SK-N-SH treated with all-trans-retinoic acid at 6 μM for 48 hours (cell line): ENCODE measurements at regions not wholly inside any gene's neighbourhood (a gene's known extent, or its start where the extent isn't known, plus 50 kb on each side); places are given as distances from the start of the nearest gene placed in this dataset.

Experiments
- ATAC-seq: fragments of 200-7000 bp; cut with Tn5 transposase; 3 replicates; pipeline ENCODE4 v1.9.1; 2020; ENCODE audit warnings: mild to moderate bottlenecking, moderate library complexity
- ARNTL ChIP-seq: fragments of 450-650 bp; formaldehyde crosslinking; IDR thresholded peaks from 2 replicates; pipeline ENCODE4 v1.5.0; 2020; ENCODE audit warnings: low read depth, mild to moderate bottlenecking, moderate library complexity, borderline replicate concordance
- BACH2 ChIP-seq: fragments of 250-450 bp; sonication (Bioruptor Pico); IDR thresholded peaks from 2 replicates; pipeline ENCODE4 v1.9.0; 2021; ENCODE audit warnings: mild to moderate bottlenecking, borderline replicate concordance
- CSDC2 ChIP-seq: fragments of 250-450 bp; sonication (Bioruptor Pico); IDR thresholded peaks from 2 replicates; pipeline ENCODE4 v1.5.0; 2020; ENCODE audit warnings: mild to moderate bottlenecking, moderate library complexity
- ESRRG ChIP-seq: fragments of 250-450 bp; sonication (Bioruptor Pico); IDR thresholded peaks from 2 replicates; pipeline ENCODE4 v1.6.1; 2021; ENCODE audit warnings: mild to moderate bottlenecking
- GLIS3 ChIP-seq: fragments of 250-450 bp; sonication (Bioruptor Pico); IDR thresholded peaks from 2 replicates; pipeline ENCODE4 v1.5.0; 2020; ENCODE audit warnings: mild to moderate bottlenecking, moderate library complexity
- ISL1 ChIP-seq: fragments of 250-450 bp; sonication (Bioruptor Pico); IDR thresholded peaks from 2 replicates; pipeline ENCODE4 v2.1.2; 2022; ENCODE audit warnings: mild to moderate bottlenecking, moderate library complexity
- OSR1 ChIP-seq: fragments of 250-450 bp; sonication (Bioruptor Pico); IDR thresholded peaks from 2 replicates; pipeline ENCODE4 v1.8.0; 2022; ENCODE audit warnings: moderate library complexity, mild to moderate bottlenecking, inconsistent platforms
- PPARA ChIP-seq: fragments of 250-450 bp; sonication (Bioruptor Pico); IDR thresholded peaks from 2 replicates; pipeline ENCODE4 v1.5.0; 2020; ENCODE audit warnings: mild to moderate bottlenecking, borderline replicate concordance
- RARB ChIP-seq: fragments of 250-450 bp; sonication (Bioruptor Pico); IDR thresholded peaks from 2 replicates; pipeline ENCODE4 v1.8.0; 2021; ENCODE audit warnings: mild to moderate bottlenecking, moderate library complexity
- SNAI2 ChIP-seq: fragments of 250-450 bp; sonication (Bioruptor Pico); IDR thresholded peaks from 2 replicates; pipeline ENCODE4 v1.5.0; 2020; ENCODE audit warnings: mild to moderate bottlenecking, moderate library complexity
- TCF4 ChIP-seq: fragments of 250-450 bp; sonication (Bioruptor Pico); IDR thresholded peaks from 2 replicates; pipeline ENCODE4 v1.8.0; 2021; ENCODE audit warnings: mild to moderate bottlenecking, moderate library complexity, borderline replicate concordance
- TOX ChIP-seq: fragments of 250-450 bp; sonication (Bioruptor Pico); IDR thresholded peaks from 2 replicates; pipeline ENCODE4 v1.8.0; 2021; ENCODE audit warnings: mild to moderate bottlenecking, moderate library complexity, borderline replicate concordance
- TSHZ2 ChIP-seq: fragments of 250-450 bp; sonication (Bioruptor Pico); IDR thresholded peaks from 2 replicates; pipeline ENCODE4 v1.5.0; 2020; ENCODE audit warnings: mild to moderate bottlenecking, moderate library complexity
- ZC3H10 ChIP-seq: fragments of 250-450 bp; sonication (Bioruptor Pico); IDR thresholded peaks from 2 replicates; pipeline ENCODE4 v1.5.1; 2021; ENCODE audit warnings: mild to moderate bottlenecking, moderate library complexity
- ZFP3 ChIP-seq: fragments of 250-450 bp; sonication (Bioruptor Pico); IDR thresholded peaks from 2 replicates; pipeline ENCODE4 v1.5.0; 2020; ENCODE audit warnings: mild to moderate bottlenecking, moderate library complexity
- ZFP30 ChIP-seq: fragments of 450-650 bp; formaldehyde crosslinking; IDR thresholded peaks from 2 replicates; pipeline ENCODE4 v1.5.0; 2022; ENCODE audit warnings: mild to moderate bottlenecking, moderate library complexity
- ZNF70 ChIP-seq: fragments of 450-650 bp; formaldehyde crosslinking; IDR thresholded peaks from 2 replicates; pipeline ENCODE4 v1.5.0; 2020; ENCODE audit warnings: mild to moderate bottlenecking, moderate library complexity
- ZNF8 ChIP-seq: fragments of 450-650 bp; formaldehyde crosslinking; IDR thresholded peaks from 2 replicates; pipeline ENCODE4 v1.5.0; 2020; ENCODE audit warnings: mild to moderate bottlenecking, moderate library complexity
- TF ChIP-seq, protein P1 (sequence below): fragments of 250-450 bp; sonication (Bioruptor Pico); IDR thresholded peaks from 2 replicates; pipeline ENCODE4 v1.8.0; 2020; ENCODE audit warnings: mild to moderate bottlenecking, moderate library complexity, borderline replicate concordance
- TF ChIP-seq, protein P2 (sequence below): fragments of 250-450 bp; sonication (Bioruptor Pico); IDR thresholded peaks from 2 replicates; pipeline ENCODE4 v1.8.0; 2021; ENCODE audit warnings: low read depth, mild to moderate bottlenecking, moderate library complexity, borderline replicate concordance
- TF ChIP-seq, protein P3 (sequence below): fragments of 250-450 bp; sonication (Bioruptor Pico); IDR thresholded peaks from 2 replicates; pipeline ENCODE4 v1.5.1; 2021; ENCODE audit warnings: mild to moderate bottlenecking, moderate library complexity

- TF ChIP-seq ZNF8 (CRISPR knock-in tag): no peak
- no peak for ATAC-seq
These were observed 375.6 kb downstream of the ATP23 start for GRCh38 chr12:58316926-58317325.

DNA sequence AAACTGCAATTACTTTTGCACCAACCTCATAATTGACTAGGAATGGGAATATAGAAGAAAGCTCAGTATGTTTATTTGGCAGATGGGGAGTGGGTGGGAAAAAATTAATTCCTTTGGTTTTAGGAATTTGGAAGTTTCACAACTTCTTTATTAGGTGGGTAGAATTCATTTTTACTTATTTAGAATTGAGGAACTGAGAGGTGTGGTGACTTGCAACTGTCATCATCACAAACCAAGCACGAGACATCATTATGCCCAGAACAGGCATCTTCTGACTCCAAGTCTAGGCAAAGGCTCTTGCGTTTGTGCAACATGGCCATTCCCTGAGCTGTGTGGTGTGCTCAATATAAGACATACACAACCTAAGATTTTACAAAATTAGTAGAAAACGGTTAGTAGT lies 380.0 kb downstream of the ATP23 start:
- no peak for TF ChIP-seq ZFP30
- TF ChIP-seq ZNF8 (CRISPR knock-in tag): no peak
- no peak for TF ChIP-seq ESRRG
- no peak for TF ChIP-seq PPARA (CRISPR knock-in tag)
- no peak for TF ChIP-seq BACH2
- TF ChIP-seq ARNTL (CRISPR knock-in tag): no peak
- TF ChIP-seq ZFP3: no peak
- TF ChIP-seq, protein P1, sequence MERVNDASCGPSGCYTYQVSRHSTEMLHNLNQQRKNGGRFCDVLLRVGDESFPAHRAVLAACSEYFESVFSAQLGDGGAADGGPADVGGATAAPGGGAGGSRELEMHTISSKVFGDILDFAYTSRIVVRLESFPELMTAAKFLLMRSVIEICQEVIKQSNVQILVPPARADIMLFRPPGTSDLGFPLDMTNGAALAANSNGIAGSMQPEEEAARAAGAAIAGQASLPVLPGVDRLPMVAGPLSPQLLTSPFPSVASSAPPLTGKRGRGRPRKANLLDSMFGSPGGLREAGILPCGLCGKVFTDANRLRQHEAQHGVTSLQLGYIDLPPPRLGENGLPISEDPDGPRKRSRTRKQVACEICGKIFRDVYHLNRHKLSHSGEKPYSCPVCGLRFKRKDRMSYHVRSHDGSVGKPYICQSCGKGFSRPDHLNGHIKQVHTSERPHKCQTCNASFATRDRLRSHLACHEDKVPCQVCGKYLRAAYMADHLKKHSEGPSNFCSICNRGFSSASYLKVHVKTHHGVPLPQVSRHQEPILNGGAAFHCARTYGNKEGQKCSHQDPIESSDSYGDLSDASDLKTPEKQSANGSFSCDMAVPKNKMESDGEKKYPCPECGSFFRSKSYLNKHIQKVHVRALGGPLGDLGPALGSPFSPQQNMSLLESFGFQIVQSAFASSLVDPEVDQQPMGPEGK: no peak
- TF ChIP-seq ZNF70 (CRISPR knock-in tag): no peak
- TF ChIP-seq SNAI2 (CRISPR knock-in tag): no peak
- no peak for TF ChIP-seq CSDC2 (CRISPR knock-in tag)
- no peak for TF ChIP-seq TCF4 (CRISPR knock-in tag)
- TF ChIP-seq, protein P2, sequence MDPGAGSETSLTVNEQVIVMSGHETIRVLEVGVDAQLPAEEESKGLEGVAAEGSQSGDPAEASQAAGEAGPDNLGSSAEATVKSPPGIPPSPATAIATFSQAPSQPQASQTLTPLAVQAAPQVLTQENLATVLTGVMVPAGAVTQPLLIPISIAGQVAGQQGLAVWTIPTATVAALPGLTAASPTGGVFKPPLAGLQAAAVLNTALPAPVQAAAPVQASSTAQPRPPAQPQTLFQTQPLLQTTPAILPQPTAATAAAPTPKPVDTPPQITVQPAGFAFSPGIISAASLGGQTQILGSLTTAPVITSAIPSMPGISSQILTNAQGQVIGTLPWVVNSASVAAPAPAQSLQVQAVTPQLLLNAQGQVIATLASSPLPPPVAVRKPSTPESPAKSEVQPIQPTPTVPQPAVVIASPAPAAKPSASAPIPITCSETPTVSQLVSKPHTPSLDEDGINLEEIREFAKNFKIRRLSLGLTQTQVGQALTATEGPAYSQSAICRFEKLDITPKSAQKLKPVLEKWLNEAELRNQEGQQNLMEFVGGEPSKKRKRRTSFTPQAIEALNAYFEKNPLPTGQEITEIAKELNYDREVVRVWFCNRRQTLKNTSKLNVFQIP (CRISPR knock-in tag): no peak
- no peak for TF ChIP-seq ISL1
- no peak for TF ChIP-seq TOX (CRISPR knock-in tag)
- TF ChIP-seq, protein P3, sequence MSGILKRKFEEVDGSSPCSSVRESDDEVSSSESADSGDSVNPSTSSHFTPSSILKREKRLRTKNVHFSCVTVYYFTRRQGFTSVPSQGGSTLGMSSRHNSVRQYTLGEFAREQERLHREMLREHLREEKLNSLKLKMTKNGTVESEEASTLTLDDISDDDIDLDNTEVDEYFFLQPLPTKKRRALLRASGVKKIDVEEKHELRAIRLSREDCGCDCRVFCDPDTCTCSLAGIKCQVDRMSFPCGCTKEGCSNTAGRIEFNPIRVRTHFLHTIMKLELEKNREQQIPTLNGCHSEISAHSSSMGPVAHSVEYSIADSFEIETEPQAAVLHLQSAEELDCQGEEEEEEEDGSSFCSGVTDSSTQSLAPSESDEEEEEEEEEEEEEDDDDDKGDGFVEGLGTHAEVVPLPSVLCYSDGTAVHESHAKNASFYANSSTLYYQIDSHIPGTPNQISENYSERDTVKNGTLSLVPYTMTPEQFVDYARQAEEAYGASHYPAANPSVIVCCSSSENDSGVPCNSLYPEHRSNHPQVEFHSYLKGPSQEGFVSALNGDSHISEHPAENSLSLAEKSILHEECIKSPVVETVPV: no peak
- ATAC-seq: no peak

DNA sequence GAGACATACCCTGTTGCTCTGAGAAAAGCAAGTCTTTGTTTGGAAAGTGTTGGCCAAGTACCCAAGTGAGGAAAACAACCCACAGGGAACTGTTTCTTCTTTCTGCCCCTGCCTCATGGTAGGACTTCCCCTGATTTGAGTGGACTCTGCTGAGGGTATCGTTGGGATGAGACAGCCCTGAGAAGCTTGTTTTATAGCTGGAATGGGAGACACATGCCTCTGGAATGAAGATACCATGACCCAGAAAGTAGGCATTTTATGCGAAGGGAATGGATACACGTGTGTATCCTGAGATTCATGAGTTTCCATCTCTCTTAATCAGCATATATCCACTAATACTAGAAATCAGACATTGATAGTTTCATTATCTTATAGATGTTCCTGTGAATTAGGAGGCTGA lies 382.3 kb downstream of the ATP23 start:
- no peak for ATAC-seq
- no peak for TF ChIP-seq ZNF70 (CRISPR knock-in tag)

DNA sequence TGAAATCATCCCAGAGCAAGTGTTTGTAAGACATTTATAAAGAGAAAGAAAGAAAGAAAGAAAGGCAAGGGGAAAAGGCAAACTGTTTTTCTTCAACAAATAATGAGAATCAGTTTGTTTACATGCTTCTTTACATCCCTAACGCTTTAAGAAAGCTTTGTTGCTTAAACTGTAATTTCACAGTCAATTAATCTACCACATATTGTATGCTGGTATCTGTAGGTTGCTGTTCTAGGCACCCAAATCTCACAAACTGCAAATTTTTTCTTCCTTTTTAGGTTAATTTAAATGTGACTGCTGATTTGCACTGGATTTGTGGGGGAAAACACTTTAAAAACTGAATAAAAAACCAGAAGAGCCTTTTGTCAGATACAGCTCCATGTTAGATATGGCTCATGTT lies 384.2 kb downstream of the ATP23 start:
- no peak for ATAC-seq

More for the DNA sequence above, 384.2 kb downstream of the ATP23 start:
- TF ChIP-seq, protein P1: no peak
- TF ChIP-seq, protein P2 (CRISPR knock-in tag): no peak
- TF ChIP-seq ESRRG (no peak), CSDC2 (CRISPR knock-in tag) (no peak), GLIS3 (CRISPR knock-in tag) (no peak), RARB (no peak), ZC3H10 (CRISPR knock-in tag) (no peak), ARNTL (CRISPR knock-in tag) (no peak), ZFP3 (no peak), ISL1 (no peak), TSHZ2 (CRISPR knock-in tag) (no peak), ZNF8 (CRISPR knock-in tag) (no peak), ZFP30 (no peak), TCF4 (CRISPR knock-in tag) (no peak), OSR1 (CRISPR knock-in tag) (no peak), BACH2 (no peak), SNAI2 (CRISPR knock-in tag) (no peak), PPARA (CRISPR knock-in tag) (no peak)
- TF ChIP-seq, protein P3: no peak
